Omental fat pad (tissue), 3 donors: ENCODE measurements at regions not wholly inside any gene's neighbourhood (a gene's known extent, or its start where the extent isn't known, plus 50 kb on each side); places are given as distances from the start of the nearest gene placed in this dataset.

Experiments used
- ATAC-seq: fragments of 150-250 bp; one replicate; pipeline ENCODE4 v1.9.1; 2016; ENCODE audit warnings: mild to moderate bottlenecking, moderate library complexity; ENCODE audit not compliant: low FRiP score
- DNase-seq: peaks from one replicate; pipeline ENCODE4 v3.0.0-alpha.2; 2019; ENCODE audit warnings: low spot score
- TF ChIP-seq, protein P1 (sequence below), 3 donors: fragments of 450-650 bp; IDR thresholded peaks; one replicate each; pipeline ENCODE4 v1.5.1; 2016 to 2017; ENCODE audit warnings: antibody characterized with exemption in 3 of 3, mild to moderate bottlenecking in 3 of 3, moderate library complexity in 2 of 3

DNA sequence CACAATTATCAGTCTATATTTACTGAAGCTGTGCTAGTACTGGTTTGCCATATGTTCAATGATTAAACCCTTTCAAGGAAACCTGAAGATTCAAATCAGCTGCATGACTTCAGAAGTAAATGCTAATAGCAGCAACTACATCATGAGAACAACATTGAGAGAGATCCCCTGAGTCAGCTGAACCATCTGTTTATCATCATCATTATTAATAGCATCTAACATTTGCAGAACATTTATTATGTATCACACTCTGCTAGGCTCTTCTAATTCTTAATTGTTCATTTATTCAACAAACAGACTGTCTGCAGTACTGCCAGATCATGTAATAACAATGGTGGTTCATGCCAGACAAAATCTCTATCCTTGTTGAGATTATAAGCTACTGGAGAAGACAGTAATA is 157.4 kb downstream of the KLHL28 start:
- no peak for DNase-seq
- no peak for ATAC-seq
- TF ChIP-seq, protein P1, sequence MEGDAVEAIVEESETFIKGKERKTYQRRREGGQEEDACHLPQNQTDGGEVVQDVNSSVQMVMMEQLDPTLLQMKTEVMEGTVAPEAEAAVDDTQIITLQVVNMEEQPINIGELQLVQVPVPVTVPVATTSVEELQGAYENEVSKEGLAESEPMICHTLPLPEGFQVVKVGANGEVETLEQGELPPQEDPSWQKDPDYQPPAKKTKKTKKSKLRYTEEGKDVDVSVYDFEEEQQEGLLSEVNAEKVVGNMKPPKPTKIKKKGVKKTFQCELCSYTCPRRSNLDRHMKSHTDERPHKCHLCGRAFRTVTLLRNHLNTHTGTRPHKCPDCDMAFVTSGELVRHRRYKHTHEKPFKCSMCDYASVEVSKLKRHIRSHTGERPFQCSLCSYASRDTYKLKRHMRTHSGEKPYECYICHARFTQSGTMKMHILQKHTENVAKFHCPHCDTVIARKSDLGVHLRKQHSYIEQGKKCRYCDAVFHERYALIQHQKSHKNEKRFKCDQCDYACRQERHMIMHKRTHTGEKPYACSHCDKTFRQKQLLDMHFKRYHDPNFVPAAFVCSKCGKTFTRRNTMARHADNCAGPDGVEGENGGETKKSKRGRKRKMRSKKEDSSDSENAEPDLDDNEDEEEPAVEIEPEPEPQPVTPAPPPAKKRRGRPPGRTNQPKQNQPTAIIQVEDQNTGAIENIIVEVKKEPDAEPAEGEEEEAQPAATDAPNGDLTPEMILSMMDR (IDR thresholded peaks at IDR 0.05): no peak

- no peak for DNase-seq
- ATAC-seq: peak; percentile 82
- TF ChIP-seq, protein P1 (IDR thresholded peaks at IDR 0.05): peak in 1 of 3 donors; percentile 18
Measured at GRCh38 chr14:44803239-44803905, 158.4 kb downstream of the KLHL28 start.

- TF ChIP-seq, protein P1 (IDR thresholded peaks at IDR 0.05): no peak
- DNase-seq (no peak), ATAC-seq (no peak)
Measured at GRCh38 chr14:44798386-44799242, 163.1 kb downstream of the KLHL28 start.

DNA sequence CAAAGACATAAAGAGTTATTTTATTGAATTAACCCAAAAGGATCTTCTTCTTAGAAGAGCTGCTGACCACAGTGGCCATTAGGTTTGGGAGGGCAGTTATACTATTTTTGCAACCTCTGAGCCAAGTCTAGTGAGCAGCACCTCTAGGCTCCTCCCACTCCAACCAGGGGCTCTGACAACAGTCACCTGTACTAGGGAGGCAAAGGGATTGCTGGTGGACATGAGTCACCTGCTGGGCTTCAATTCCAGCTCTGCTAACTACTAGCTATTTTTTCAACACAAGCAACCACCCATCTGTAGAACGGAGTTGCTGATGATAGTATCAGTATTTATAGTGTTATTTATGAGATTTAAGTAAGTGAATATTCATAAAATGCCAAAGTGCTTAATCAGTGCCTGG is 166.0 kb downstream of the KLHL28 start:
- DNase-seq: no peak
- ATAC-seq: no peak
- TF ChIP-seq, protein P1 (IDR thresholded peaks at IDR 0.05): no peak

DNA sequence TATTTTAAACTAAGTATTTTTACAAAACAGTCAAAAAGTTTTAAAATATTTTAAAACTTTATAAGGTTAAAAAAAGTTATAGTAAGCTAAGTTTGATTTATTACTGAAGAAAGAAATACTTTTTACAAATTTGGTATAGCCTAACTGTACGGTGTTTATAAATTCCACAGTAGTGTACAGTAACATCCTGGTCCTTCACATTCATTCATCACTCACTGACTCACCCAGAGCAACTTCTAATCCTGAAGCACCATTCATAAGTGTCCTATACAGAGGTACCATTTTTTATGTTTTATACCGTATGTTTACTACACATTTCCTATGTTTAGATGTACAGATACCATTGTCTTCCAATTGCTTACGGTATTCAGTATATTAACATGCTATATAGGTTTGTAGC is 170.0 kb downstream of the KLHL28 start:
- DNase-seq (no peak), ATAC-seq (no peak)
- TF ChIP-seq, protein P1 (IDR thresholded peaks at IDR 0.05): no peak

DNA sequence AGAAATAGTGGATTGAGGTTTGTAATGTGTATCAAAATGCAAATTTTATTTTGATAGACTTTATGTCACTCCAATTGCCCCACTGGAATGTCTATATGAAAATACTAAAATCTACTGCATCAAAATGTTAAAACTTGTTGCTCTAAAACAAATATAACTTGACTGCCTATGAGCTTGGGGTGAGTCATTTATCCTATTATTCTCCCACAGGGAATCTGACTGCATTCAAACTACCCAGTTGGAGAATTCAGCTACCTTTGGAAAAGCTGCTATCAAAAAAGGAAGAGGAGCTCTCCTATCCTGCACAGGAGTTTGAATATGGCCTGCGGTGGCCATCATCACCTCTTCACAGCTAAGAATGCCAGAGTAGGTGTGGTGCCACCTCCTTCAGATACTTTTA is 173.1 kb downstream of the KLHL28 start:
- DNase-seq: no peak
- TF ChIP-seq, protein P1 (IDR thresholded peaks at IDR 0.05): no peak
- ATAC-seq: no peak
